Skeletal muscle satellite cell (primary cell): ENCODE measurements at regions not wholly inside any gene's neighbourhood (a gene's known extent, or its start where the extent isn't known, plus 50 kb on each side); places are given as distances from the start of the nearest gene placed in this dataset.
"Not testable (repeated sequence)": the region's sequence is repeated elsewhere in the genome, so short reads cannot be mapped to it uniquely, and the experiment has no call there.

Experiments
- H3K27me3 ChIP-seq: 2 replicates; pipeline ENCODE4 v1.7.0; 2013; ENCODE audit warnings: low read length; ENCODE audit not compliant: control insufficient read depth, insufficient read depth
- H3K36me3 ChIP-seq: 2 replicates; pipeline ENCODE4 v1.7.0; 2013; ENCODE audit warnings: mild to moderate bottlenecking, control low read depth, low read length; ENCODE audit not compliant: insufficient read depth
- H3K4me1 ChIP-seq: 2 replicates; pipeline ENCODE4 v1.7.0; 2013; ENCODE audit warnings: low read length; ENCODE audit not compliant: control insufficient read depth, insufficient read depth
- H3K4me2 ChIP-seq: 2 replicates; pipeline ENCODE4 v1.7.0; 2013; ENCODE audit warnings: mild to moderate bottlenecking, low read length
- H3K4me3 ChIP-seq: 2 replicates; pipeline ENCODE4 v1.7.0; 2013; ENCODE audit warnings: low read length
- H3K9ac ChIP-seq: 2 replicates; pipeline ENCODE4 v1.7.0; 2013; ENCODE audit warnings: mild to moderate bottlenecking, low read depth, low read length, moderate library complexity
- H3K9me3 ChIP-seq: replicated peaks from 2 replicates; pipeline ENCODE4 v1.7.0; 2013; ENCODE audit warnings: mild to moderate bottlenecking, control low read depth, low read length

GRCh38 chr13:87208636-87209035 is 462.5 kb upstream of the SLITRK5 start:
- no peaks in the 10 kb centered on the region for H3K9me3 ChIP-seq
- H3K4me1 ChIP-seq: no peaks in the 10 kb centered on the region
- no peaks in the 10 kb centered on the region for H3K36me3 ChIP-seq
- no peak overlapping the region for H3K4me2 ChIP-seq
- no peaks in the 10 kb centered on the region for H3K27me3 ChIP-seq
- H3K4me3 ChIP-seq: no peak overlapping the region
- H3K9ac ChIP-seq: no peak overlapping the region

DNA sequence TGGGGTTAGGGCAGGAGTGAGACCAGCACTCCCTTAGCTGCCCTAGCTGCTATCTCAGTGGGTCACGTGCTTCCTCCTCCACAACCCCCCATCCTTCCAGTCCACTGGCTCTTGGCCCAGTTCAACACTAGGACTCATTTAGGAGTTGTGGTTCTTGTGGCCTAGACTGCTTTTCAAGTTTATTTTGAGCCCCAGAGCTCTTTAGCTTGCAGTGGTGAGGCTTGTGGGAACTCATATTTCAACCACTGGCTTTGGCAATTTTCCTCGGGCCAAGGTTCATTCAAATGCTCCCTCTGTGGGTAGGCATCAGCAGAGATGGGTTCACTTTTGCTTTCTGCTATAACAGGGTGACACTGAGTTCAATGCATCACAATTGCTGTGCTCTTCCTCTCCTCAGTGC is 436.2 kb upstream of the SLITRK5 start:
- no peaks in the 10 kb centered on the region for H3K27me3 ChIP-seq
- no peak overlapping the region for H3K4me3 ChIP-seq
- no peak overlapping the region for H3K9ac ChIP-seq
- H3K4me2 ChIP-seq: no peak overlapping the region
- H3K9me3 ChIP-seq: no peaks in the 10 kb centered on the region
- no peaks in the 10 kb centered on the region for H3K4me1 ChIP-seq
- no peaks in the 10 kb centered on the region for H3K36me3 ChIP-seq

GRCh38 chr13:87235621-87236020 is 435.6 kb upstream of the SLITRK5 start:
- Histone ChIP-seq H3K4me2 (no peak overlapping the region), H3K9ac (no peak overlapping the region), H3K4me1 (no peaks in the 10 kb centered on the region), H3K9me3 (no peaks in the 10 kb centered on the region), H3K4me3 (no peak overlapping the region), H3K27me3 (no peaks in the 10 kb centered on the region), H3K36me3 (no peaks in the 10 kb centered on the region)

DNA sequence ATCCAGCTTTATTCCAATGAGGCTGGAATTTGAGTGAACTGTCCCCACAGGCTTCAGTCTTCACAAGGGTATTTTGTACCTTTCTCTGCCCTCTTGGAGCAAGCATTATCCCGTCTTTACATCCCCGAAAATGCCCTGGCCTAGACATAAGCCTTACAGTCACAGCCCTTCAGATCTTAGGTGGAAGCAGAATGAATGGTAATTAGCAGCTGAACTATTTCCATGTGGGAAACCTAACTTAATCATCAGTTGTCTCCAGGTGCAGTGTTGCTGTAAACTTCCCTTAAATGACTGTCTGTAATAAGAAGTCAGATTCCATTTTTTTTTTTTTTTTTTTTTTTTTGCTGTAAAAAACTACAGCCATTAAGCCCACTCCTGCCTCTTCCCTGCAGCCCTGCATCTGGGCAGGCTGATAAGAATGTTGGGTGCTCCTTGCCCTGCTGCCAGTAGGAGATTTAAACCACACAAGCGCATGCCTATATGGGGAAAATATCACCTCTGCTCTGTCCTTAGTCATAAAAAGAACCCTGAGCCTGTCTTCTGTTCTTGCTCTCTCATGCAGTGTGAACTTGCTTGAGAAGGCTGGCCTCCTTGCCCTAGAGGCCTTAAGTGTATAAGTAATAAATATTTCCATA is 426.8 kb upstream of the SLITRK5 start:
- no peak overlapping the region for H3K4me3 ChIP-seq
- no peaks in the 10 kb centered on the region for H3K4me1 ChIP-seq
- no peaks in the 10 kb centered on the region for H3K36me3 ChIP-seq
- no peak overlapping the region for H3K4me2 ChIP-seq
- no peaks in the 10 kb centered on the region for H3K9me3 ChIP-seq
- no peak overlapping the region for H3K9ac ChIP-seq
- no peaks in the 10 kb centered on the region for H3K27me3 ChIP-seq

DNA sequence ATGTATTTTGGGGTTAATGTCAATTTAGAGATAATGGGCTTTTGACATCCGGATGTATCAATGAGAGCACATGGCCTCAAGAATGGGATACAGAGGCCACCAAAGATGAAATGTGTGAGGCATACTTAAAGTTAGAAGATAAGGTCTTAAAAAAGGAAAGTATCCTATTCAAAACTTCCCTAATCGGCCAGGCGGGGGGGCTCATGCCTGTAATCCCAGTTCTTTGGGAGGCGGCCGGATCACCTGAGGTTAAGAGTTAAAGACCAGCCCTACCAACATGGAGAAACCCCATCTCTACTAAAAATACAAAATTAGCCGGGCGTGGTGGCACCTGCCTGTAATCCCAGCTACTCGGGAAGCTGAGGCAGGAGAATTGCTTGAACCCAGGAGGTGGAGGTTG is 421.3 kb upstream of the SLITRK5 start:
- H3K4me1 ChIP-seq, H3K4me2 ChIP-seq, H3K27me3 ChIP-seq, H3K36me3 ChIP-seq, H3K9ac ChIP-seq, H3K4me3 ChIP-seq, H3K9me3 ChIP-seq: not testable (repeated sequence)

GRCh38 chr13:87255394-87255793 is 415.8 kb upstream of the SLITRK5 start:
- H3K9me3 ChIP-seq: no peaks in the 10 kb centered on the region
- H3K36me3 ChIP-seq: no peaks in the 10 kb centered on the region
- H3K4me2 ChIP-seq: no peak overlapping the region
- no peaks in the 10 kb centered on the region for H3K4me1 ChIP-seq
- H3K9ac ChIP-seq: no peak overlapping the region
- no peak overlapping the region for H3K4me3 ChIP-seq
- H3K27me3 ChIP-seq: no peaks in the 10 kb centered on the region

DNA sequence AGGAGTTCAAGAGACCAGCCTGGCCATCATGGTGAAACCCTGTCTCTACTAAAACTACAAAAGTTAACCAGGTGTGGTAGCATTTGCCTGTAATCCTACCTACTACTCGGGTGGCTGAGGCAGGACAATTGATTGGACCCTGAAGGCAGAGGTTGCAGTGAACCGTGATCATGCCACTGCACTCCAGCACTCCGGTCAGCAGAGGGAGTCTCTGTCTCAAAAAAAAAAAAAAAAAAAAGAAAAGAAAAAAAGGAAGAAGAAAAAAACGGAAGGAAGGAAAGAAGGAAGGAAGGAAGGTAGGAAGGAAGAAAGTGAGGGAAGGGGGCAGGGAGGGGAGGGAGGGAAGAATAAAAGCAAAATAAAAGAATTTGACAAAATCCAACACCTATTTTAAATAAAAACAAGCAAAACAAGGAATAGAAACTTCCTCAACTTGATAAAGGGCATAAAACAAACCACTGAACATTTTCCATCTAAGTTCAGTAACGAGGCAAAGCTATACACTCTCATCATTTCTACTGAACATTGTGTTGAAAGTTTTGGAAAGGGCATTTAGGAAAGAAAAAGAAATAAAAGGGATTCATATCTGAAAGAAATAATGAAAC is 411.6 kb upstream of the SLITRK5 start:
- H3K27me3 ChIP-seq: no peaks in the 10 kb centered on the region
- no peak overlapping the region for H3K4me3 ChIP-seq
- no peak overlapping the region for H3K4me2 ChIP-seq
- no peaks in the 10 kb centered on the region for H3K4me1 ChIP-seq
- H3K9ac ChIP-seq: no peak overlapping the region
- no peaks in the 10 kb centered on the region for H3K36me3 ChIP-seq
- no peaks in the 10 kb centered on the region for H3K9me3 ChIP-seq

GRCh38 chr13:87274209-87274819 is 396.9 kb upstream of the SLITRK5 start:
- no peaks in the 10 kb centered on the region for H3K4me1 ChIP-seq
- H3K9ac ChIP-seq: no peak overlapping the region
- H3K27me3 ChIP-seq: no peaks in the 10 kb centered on the region
- H3K36me3 ChIP-seq: no peaks in the 10 kb centered on the region
- H3K4me2 ChIP-seq: no peak overlapping the region
- H3K4me3 ChIP-seq: no peak overlapping the region
- H3K9me3 ChIP-seq: no peaks in the 10 kb centered on the region

GRCh38 chr13:87280139-87280538 is 391.0 kb upstream of the SLITRK5 start:
- Histone ChIP-seq H3K4me3 (no peak overlapping the region), H3K36me3 (no peaks in the 10 kb centered on the region), H3K9ac (no peak overlapping the region), H3K27me3 (no peaks in the 10 kb centered on the region), H3K4me2 (no peak overlapping the region), H3K4me1 (no peaks in the 10 kb centered on the region), H3K9me3 (no peaks in the 10 kb centered on the region)

DNA sequence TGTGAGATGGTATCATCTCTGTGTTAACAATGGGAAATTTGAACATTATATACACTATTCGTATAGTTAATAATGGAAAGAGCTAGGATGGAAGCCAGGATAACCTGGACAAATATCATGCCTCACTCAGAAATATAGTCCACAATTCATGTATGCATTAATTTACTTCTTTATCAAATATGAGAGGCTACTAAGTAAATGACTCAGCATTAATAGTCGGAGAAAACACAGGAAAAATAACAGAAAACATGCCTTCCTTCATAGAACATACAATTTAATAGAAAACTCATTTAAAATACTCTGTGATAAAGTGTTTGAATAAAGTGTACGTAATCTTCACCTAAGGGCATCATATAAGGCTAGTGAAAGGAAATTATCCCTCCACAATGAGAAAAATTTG is 383.4 kb upstream of the SLITRK5 start:
- H3K27me3 ChIP-seq: no peaks in the 10 kb centered on the region
- no peaks in the 10 kb centered on the region for H3K9me3 ChIP-seq
- H3K36me3 ChIP-seq: no peaks in the 10 kb centered on the region
- no peak overlapping the region for H3K4me2 ChIP-seq
- no peak overlapping the region for H3K9ac ChIP-seq
- H3K4me1 ChIP-seq: no peaks in the 10 kb centered on the region
- H3K4me3 ChIP-seq: no peak overlapping the region

DNA sequence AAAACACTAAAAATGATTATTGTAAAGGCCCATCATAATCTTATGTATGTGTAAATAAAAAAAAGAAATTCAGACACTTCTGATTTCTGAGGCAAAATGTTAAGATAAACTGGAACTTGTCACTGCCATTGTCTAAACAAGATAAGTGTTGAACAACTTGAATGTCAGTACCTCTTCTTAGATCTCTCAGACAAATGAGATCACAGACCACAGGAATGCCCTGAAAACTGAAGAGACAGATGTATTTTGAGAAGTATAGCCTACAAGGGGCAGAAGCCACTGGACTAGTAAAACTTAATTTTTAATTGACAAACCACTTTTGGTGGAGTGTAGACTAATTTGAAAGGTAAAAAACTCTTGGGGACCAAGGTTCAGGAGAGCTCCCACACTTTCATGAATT is 375.5 kb upstream of the SLITRK5 start:
- Histone ChIP-seq H3K4me3 (no peak overlapping the region), H3K4me1 (no peaks in the 10 kb centered on the region), H3K4me2 (no peak overlapping the region), H3K36me3 (no peaks in the 10 kb centered on the region), H3K27me3 (no peaks in the 10 kb centered on the region), H3K9me3 (no peaks in the 10 kb centered on the region), H3K9ac (no peak overlapping the region)

- Histone ChIP-seq H3K4me2 (no peak overlapping the region), H3K36me3 (no peaks in the 10 kb centered on the region), H3K27me3 (no peaks in the 10 kb centered on the region), H3K4me3 (no peak overlapping the region), H3K9ac (no peak overlapping the region), H3K9me3 (no peaks in the 10 kb centered on the region), H3K4me1 (no peaks in the 10 kb centered on the region)
These were observed 369.1 kb upstream of the SLITRK5 start for GRCh38 chr13:87302034-87302433.
